ENCODE measurements at regions not wholly inside any gene's neighbourhood (a gene's known extent, or its start where the extent isn't known, plus 50 kb on each side); places are given as distances from the start of the nearest gene placed in this dataset.

DNA sequence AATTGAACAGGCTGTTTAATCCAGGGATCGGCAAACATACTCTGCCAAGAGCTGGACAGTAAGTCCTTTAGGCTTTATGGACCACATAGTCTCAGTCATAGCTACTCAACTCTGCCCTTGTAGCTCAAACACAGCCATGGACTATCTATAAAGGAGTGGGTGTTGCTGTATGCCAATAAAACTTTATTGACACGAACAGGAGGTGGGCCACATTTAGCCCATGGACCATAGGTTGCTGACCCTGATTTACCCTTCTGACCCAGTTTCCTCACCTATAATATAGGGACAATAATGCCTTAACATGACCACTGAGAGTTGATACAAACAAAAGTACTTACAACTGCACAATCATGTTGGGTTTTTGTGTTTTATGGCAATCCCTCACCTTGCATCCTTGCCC is 257.0 kb upstream of the SDK2 start:
- H3K4me3 ChIP-seq (ENCODE audit: low read depth, low read length, poor library complexity, severe bottlenecking): no peak overlapping the region
- H3K27ac ChIP-seq (ENCODE audit: low read depth, low read length, poor library complexity, severe bottlenecking): no peak overlapping the region
- H3K9me3 ChIP-seq (ENCODE audit: low read length): no peaks in the 10 kb centered on the region
- no peaks in the 10 kb centered on the region for H3K79me2 ChIP-seq (ENCODE audit: insufficient read depth, low read length)
- H3K9ac ChIP-seq (ENCODE audit: low read length): no peak overlapping the region
- no peak for TF ChIP-seq EZH2 (IDR thresholded peaks at IDR 0.05; ENCODE audit: borderline replicate concordance, low read length)
- TF ChIP-seq, protein P1, sequence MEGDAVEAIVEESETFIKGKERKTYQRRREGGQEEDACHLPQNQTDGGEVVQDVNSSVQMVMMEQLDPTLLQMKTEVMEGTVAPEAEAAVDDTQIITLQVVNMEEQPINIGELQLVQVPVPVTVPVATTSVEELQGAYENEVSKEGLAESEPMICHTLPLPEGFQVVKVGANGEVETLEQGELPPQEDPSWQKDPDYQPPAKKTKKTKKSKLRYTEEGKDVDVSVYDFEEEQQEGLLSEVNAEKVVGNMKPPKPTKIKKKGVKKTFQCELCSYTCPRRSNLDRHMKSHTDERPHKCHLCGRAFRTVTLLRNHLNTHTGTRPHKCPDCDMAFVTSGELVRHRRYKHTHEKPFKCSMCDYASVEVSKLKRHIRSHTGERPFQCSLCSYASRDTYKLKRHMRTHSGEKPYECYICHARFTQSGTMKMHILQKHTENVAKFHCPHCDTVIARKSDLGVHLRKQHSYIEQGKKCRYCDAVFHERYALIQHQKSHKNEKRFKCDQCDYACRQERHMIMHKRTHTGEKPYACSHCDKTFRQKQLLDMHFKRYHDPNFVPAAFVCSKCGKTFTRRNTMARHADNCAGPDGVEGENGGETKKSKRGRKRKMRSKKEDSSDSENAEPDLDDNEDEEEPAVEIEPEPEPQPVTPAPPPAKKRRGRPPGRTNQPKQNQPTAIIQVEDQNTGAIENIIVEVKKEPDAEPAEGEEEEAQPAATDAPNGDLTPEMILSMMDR (IDR thresholded peaks at IDR 0.05; ENCODE audit: low read length): no peak
- H3K27me3 ChIP-seq (ENCODE audit: insufficient read depth, low read length): no peaks in the 10 kb centered on the region; the same call in 1 of the 2 replicates
- no peak overlapping the region for H3K4me2 ChIP-seq (ENCODE audit: low read length)
- H4K20me1 ChIP-seq (ENCODE audit: insufficient read depth, low read length): no peaks in the 10 kb centered on the region
- no peaks in the 10 kb centered on the region for H3F3A ChIP-seq (ENCODE audit: insufficient read depth, low read length)
- peaks cover 5% of the 10 kb centered on the region for H3K4me1 ChIP-seq (ENCODE audit: insufficient read depth, low read length, severe bottlenecking)
- no peaks in the 10 kb centered on the region for H3K9me2 ChIP-seq (ENCODE audit: low read depth, low read length)
- no peaks in the 10 kb centered on the region for H3K36me3 ChIP-seq (ENCODE audit: insufficient read depth, low read length)
- no peak overlapping the region for H2AFZ ChIP-seq (ENCODE audit: low read length)

DNA sequence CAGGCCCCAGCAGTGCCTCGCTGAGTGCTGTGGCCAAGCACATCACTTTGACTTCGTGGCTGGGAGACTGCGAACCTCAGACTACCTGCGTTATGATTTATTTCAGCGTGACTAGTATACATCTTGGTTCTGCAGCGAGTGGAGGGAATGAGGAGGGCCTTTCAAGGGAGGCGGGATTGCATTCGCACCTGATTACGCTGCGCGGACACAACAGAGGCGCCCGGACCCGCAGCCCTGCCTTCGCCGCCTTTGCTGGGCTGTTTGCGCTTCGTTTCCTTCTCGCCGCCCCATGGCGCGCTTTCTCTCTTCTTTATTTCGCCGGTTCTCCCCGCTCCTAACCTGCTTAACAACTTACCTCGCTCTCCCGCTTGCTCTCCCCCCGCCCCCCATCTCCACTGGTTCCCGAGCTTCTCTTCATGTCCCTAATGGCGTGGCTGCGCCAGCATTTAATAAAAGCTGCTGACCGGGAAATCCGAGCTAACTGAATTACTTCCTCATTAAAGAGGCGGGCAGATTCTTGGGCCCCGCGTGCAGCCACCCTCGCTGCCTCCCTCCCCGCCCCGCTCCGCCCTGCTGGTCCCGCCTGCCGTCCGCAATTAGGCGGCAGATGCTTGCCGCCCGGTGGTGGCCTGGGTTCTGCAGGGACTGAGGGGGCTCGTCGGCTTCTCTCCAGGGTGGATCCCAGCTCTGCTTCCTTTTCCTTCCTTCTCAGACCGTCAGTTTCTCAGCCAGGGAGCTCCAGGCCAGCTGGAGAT is 257.6 kb upstream of the SDK2 start:
- no peaks in the 10 kb centered on the region; the same call in 1 of the 2 replicates for H3K27me3 ChIP-seq (ENCODE audit: insufficient read depth, low read length)
- no peak overlapping the region for H3K9ac ChIP-seq (ENCODE audit: low read length)
- H2AFZ ChIP-seq (ENCODE audit: low read length): no peak overlapping the region
- no peak overlapping the region for H3K4me3 ChIP-seq (ENCODE audit: low read depth, low read length, poor library complexity, severe bottlenecking)
- H3K36me3 ChIP-seq (ENCODE audit: insufficient read depth, low read length): no peaks in the 10 kb centered on the region
- H3K4me1 ChIP-seq (ENCODE audit: insufficient read depth, low read length, severe bottlenecking): peaks cover 5% of the 10 kb centered on the region
- no peak for TF ChIP-seq EZH2 (IDR thresholded peaks at IDR 0.05; ENCODE audit: borderline replicate concordance, low read length)
- TF ChIP-seq, protein P1 (IDR thresholded peaks at IDR 0.05; ENCODE audit: low read length): no peak
- no peaks in the 10 kb centered on the region for H3K79me2 ChIP-seq (ENCODE audit: insufficient read depth, low read length)
- no peaks in the 10 kb centered on the region for H4K20me1 ChIP-seq (ENCODE audit: insufficient read depth, low read length)
- no peak overlapping the region for H3K4me2 ChIP-seq (ENCODE audit: low read length)
- H3K9me3 ChIP-seq (ENCODE audit: low read length): no peaks in the 10 kb centered on the region
- no peak overlapping the region for H3K27ac ChIP-seq (ENCODE audit: low read depth, low read length, poor library complexity, severe bottlenecking)
- H3F3A ChIP-seq (ENCODE audit: insufficient read depth, low read length): no peaks in the 10 kb centered on the region
- no peaks in the 10 kb centered on the region for H3K9me2 ChIP-seq (ENCODE audit: low read depth, low read length)

DNA sequence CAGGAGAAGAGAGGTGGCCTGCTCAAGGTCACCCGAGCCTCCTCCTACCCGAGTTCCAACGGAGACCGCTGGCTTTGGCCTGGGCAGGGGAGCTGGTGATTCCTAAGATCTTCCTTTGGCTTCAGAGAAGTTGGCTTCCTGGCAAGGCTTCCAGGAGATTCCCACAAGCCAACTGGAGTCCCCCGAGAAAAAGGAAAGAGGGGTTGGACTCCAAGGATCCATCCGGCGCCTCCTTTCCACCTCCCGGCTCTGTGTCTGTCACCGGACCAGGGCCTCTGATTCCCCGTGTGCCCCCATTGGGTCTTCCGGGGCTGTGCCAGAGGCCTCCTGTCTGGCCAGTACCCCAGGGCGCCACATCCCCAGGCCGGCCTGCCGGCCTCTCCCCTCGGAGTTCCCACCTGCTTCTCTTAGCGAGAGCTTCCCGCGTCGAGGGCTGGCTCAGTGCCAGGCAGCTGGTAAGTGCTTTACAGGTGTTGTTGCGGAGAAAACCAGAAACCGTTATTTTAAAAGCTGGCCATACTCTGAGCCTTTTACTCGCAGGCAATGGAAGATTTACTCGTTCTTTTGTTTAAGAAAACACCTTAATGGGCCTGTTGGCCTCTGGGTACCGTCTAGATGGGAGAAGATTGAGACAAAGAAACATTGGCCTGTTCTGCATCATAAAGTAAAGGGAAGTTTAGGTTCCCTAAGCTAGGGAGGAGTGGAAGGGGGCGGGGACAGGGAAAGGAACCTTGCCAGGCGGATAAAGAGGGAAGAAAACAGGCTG is 258.4 kb upstream of the SDK2 start:
- no peak overlapping the region for H3K9ac ChIP-seq (ENCODE audit: low read length)
- H3K9me3 ChIP-seq (ENCODE audit: low read length): no peaks in the 10 kb centered on the region
- no peaks in the 10 kb centered on the region for H3K9me2 ChIP-seq (ENCODE audit: low read depth, low read length)
- no peak overlapping the region for H2AFZ ChIP-seq (ENCODE audit: low read length)
- peak overlapping the region; percentile 32 for H3K27ac ChIP-seq (ENCODE audit: low read depth, low read length, poor library complexity, severe bottlenecking)
- no peaks in the 10 kb centered on the region for H3F3A ChIP-seq (ENCODE audit: insufficient read depth, low read length)
- TF ChIP-seq, protein P1 (IDR thresholded peaks at IDR 0.05; ENCODE audit: low read length): no peak
- TF ChIP-seq EZH2 (IDR thresholded peaks at IDR 0.05; ENCODE audit: borderline replicate concordance, low read length): no peak
- no peak overlapping the region for H3K4me3 ChIP-seq (ENCODE audit: low read depth, low read length, poor library complexity, severe bottlenecking)
- no peaks in the 10 kb centered on the region; the same call in 1 of the 2 replicates for H3K27me3 ChIP-seq (ENCODE audit: insufficient read depth, low read length)
- H4K20me1 ChIP-seq (ENCODE audit: insufficient read depth, low read length): no peaks in the 10 kb centered on the region
- H3K4me2 ChIP-seq (ENCODE audit: low read length): no peak overlapping the region
- peaks cover 5% of the 10 kb centered on the region for H3K4me1 ChIP-seq (ENCODE audit: insufficient read depth, low read length, severe bottlenecking)
- no peaks in the 10 kb centered on the region for H3K36me3 ChIP-seq (ENCODE audit: insufficient read depth, low read length)
- no peaks in the 10 kb centered on the region for H3K79me2 ChIP-seq (ENCODE audit: insufficient read depth, low read length)

Data from OCI-LY1 (cell line).